MV-4-11 (cell line): ENCODE measurements at regions not wholly inside any gene's neighbourhood (a gene's known extent, or its start where the extent isn't known, plus 50 kb on each side); places are given as distances from the start of the nearest gene placed in this dataset.
A peak's percentile ranks its signal among the peaks of the same experiment; 100 is the strongest.
"Not testable (repeated sequence)": the region's sequence is repeated elsewhere in the genome, so short reads cannot be mapped to it uniquely, and the experiment has no call there.

Source experiments
- DNase-seq: peaks from one replicate; lab custom pipeline; 2025; lab: John Stamatoyannopoulos, UW

- no peak for DNase-seq
Observed at GRCh38 chrY:20891440-20892160, 135.7 kb downstream of the RPS4Y2 start.

GRCh38 chrY:20925350-20926091 lies 169.6 kb downstream of the RPS4Y2 start:
- not testable (repeated sequence) for DNase-seq

DNA sequence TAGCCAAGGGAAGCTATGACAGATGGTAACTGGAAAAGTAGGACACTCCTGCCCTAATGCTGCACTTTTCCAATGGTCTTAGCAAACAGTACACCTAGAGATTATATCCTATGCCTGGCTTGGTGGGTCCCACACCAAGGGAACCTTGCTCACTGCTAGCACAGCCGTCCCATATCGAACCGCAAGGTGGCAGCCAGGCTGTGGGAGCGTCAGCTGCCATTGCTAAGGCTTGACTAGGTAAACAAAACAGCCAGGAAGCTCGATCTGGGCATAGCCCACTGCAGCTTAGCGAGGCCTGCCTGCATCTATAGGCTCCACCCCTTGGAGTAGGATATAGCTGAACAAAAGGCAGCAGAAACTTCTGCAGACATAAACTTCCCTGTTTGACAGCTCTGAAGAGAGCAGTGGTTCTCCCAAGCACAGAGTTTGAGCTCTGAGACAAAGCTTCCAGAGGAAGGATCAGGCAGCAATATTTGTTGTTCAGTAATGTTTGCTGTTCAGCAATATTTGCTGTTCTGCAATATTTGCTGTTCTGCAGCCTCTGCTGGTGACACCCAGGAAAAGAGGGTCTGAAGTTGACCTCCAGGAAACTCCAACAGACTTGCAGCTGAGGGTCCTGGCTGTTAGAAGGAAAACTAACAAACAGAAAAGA lies 173.9 kb downstream of the RPS4Y2 start:
- no peak for DNase-seq

- peak; percentile 14 for DNase-seq
Observed at GRCh38 chrY:20936709-20937251, 180.9 kb downstream of the RPS4Y2 start.

GRCh38 chrY:20961512-20961911 lies 205.6 kb downstream of the RPS4Y2 start:
- no peak for DNase-seq

- DNase-seq, result peak; percentile 14
Observed at GRCh38 chrY:20967828-20968227, 211.9 kb downstream of the RPS4Y2 start.

DNA sequence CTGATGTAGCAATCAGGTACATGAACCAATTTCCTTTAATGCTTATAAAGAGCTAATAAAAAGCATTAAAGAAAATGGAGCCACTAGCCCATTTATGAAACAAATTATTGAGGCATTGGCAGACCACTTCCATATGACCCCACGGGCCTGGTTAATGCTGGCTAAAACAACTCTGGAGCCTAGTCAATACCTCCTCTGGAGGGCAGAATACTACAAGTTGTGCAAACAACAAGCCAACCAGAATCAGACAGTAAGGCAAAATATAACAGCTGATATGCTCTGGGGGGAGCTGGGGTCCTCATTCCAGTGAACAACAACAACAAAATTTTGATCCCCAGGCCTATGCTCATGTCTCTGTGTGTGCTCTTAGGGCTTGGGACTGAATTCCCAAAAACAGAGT lies 212.3 kb downstream of the RPS4Y2 start:
- no peak for DNase-seq

DNA sequence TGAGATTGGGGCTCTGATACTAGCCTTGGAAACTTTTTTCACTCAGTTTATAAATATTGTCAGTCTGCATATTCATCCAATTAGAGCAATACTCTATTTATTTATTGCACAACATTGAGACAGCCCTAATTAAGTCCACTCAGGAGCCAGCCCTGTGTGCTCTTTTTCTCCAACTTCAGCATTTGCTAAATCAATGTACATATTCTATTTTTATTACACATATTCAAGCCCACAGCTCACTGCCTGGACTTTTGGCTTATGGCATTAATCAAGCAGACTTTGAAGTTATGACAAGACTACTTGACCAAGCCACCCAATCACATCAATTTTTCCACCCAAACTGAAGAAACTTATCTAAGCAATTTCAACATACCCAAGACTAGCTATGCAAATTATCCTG lies 215.5 kb downstream of the RPS4Y2 start:
- no peak for DNase-seq

DNA sequence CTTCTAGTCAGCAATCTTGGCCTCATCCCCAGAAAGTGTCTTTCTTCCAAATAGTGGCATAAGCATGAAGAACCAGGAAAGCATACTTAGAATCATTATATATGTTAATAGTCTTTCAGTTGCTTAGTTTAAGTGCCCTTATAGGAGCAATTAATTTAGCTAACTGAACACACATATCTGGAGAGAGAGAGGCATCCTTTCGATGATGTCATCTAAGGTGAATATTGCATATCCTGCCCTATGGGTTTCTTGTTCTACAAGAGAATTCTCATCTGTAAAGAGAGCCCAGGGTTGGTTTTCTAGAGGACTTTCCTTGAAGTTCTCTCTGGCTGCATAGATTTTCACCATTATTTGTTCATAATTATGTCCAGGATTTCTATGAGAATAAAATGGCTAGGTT lies 230.1 kb downstream of the RPS4Y2 start:
- no peak for DNase-seq

GRCh38 chrY:20990123-20990522 lies 234.2 kb downstream of the RPS4Y2 start:
- no peak for DNase-seq

DNA sequence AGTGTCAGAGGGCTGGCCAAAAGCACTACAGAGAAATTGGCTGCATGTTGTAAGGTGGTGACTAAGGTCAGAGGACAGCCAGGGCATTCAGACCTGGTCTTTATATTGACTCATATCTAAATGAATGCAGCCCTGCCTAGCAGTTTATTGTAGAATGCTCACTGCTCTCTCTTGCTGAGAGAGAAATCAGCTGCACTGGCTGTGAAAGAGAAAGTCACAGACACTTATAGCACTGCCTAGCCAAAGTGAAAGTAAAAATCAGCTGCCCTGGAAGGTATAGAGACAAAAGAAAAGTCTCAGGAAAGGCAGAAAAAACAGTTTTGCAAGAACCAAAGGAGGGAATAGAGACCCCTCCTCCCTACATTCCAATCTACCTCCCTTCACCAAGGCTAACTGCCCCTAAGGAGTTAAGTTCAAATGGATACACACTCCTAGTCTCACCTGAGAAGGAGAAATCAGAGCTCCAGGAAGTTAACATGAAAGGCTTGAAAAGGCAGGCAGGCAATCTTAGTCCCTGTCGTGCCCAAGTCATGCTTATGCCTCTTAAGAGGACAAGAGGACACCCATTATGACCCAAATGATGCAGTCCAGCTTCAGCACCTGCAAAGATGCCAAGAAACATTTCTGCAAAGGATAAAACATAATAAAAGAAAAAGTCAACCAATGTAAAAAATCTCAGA lies 235.1 kb downstream of the RPS4Y2 start:
- DNase-seq, result no peak

GRCh38 chrY:20997355-20997754 lies 241.4 kb downstream of the RPS4Y2 start:
- no peak for DNase-seq

DNA sequence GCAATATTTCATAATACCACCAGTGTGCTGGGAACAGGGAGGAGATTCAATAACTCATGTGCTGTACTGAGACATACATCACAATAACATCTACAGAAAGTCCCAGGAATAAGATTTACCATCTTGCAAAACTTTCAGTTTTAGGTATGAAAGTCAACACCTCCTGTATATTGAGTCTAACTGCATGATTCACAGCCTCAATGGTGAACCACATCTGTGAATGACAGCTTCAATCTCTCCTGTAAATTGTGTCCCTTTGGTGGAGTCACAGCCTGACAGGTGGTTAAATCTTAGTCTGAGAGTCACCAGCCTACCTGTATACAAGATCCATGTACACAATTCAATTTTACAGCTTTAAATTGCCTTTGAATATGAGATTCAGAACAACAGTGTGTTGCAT lies 242.1 kb downstream of the RPS4Y2 start:
- no peak for DNase-seq

GRCh38 chrY:20998483-20998882 lies 242.6 kb downstream of the RPS4Y2 start:
- DNase-seq, result no peak

- DNase-seq, result no peak
Observed at GRCh38 chrY:21001102-21001501, 245.2 kb downstream of the RPS4Y2 start.

- DNase-seq, result no peak
Observed at GRCh38 chrY:21003059-21003458, 247.2 kb downstream of the RPS4Y2 start.

GRCh38 chrY:21005531-21005930 lies 249.6 kb downstream of the RPS4Y2 start:
- DNase-seq, result no peak

- DNase-seq, result no peak
Observed at GRCh38 chrY:21021811-21022210, 265.9 kb downstream of the RPS4Y2 start.

DNA sequence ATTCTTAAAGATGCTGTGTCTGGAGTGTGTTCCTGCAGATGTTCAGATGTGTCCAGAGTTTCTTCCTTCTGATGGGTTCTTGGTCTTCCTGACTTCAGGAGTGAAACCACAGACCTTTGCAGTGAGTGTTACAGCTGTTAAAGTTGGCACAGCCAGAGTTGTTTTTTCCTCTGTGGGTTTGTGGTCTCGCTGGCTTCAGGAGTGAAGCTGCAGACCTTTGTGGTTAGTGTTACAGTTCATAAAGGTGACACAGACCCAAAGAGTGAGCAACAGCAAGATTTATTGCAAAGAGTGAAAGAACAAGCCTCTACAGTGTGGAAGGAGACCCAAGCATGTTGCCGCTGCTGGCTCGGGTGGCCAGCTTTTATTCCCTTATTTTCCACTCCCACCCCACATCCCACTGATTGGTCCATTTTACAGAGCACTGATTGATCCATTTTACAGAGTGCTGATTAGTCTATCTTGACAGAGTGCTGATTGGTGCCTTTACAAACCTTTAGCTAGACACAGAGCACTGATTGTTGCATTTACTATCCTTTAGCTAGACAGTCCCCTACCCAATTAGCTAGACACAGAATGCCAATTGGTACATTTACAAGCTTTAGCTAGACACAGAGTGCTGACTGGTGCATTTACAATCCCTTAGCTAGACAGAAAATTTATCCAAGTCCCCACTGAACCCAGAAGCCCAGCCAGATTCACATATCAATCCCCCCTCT lies 266.6 kb downstream of the RPS4Y2 start:
- DNase-seq, result no peak

DNA sequence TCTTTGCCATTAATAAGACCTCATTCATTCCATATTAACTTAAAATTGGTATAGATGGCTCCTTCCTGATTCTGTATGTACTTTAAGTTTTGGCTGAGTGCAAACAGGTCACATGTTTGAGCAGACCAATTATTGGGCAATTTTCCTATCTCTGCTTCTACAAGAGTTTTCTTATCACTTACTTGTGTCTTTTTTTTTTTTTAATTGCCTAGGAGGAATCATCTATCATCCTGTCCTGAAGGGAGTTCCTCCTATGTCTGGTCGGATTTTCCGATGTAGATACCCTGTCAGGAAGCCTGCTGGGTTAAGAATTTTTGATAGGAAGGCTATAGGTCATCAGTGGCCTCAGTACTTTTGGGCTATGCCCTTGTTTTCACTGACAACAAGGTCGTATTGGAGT lies 268.0 kb downstream of the RPS4Y2 start:
- DNase-seq, result no peak

GRCh38 chrY:21028506-21028905 lies 272.6 kb downstream of the RPS4Y2 start:
- DNase-seq, result no peak

DNA sequence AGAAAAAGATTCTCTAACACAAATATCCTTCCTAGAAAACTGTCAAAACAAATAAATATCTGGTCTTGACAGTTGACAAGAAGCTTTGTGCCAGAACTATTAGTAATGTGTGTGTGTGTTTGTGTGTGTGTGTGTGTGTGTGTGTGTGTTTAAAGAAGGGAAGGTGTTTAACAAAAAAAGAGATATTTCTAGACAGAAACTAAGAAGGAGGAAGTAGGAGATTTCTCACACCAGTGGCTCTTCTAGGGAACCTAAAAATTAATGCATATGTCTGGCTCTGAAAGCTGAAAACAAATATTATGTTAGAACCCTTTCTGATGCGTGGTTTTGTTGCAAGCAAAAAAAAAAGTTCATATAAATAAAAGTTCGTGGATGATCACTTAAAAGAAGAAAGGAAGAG lies 277.5 kb downstream of the RPS4Y2 start:
- DNase-seq, result peak; percentile 75
